ENCODE measurements at regions not wholly inside any gene's neighbourhood (a gene's known extent, or its start where the extent isn't known, plus 50 kb on each side); places are given as distances from the start of the nearest gene placed in this dataset.

- TF ChIP-seq IRF3 (IDR thresholded peaks at IDR 0.05; ENCODE audit: low read depth, low read length) = no peak
- no peak for TF ChIP-seq TAF1 (IDR thresholded peaks at IDR 0.05; ENCODE audit: borderline replicate concordance, low read depth, low read length)
- no peak for TF ChIP-seq CTCF (IDR thresholded peaks at IDR 0.05)
- no peak for TF ChIP-seq POLR2AphosphoS5 (IDR thresholded peaks at IDR 0.05; ENCODE audit: low read depth, low read length)
- no peak for TF ChIP-seq EZH2phosphoT487 (IDR thresholded peaks at IDR 0.05; ENCODE audit: borderline replicate concordance, low read depth)
- TF ChIP-seq ZBTB33 (IDR thresholded peaks at IDR 0.05; ENCODE audit: borderline replicate concordance, low read depth) = no peak
- TF ChIP-seq NRF1 (IDR thresholded peaks at IDR 0.05; ENCODE audit: low read depth, low read length) = no peak
- no peak for TF ChIP-seq TEAD4 (IDR thresholded peaks at IDR 0.05; ENCODE audit: borderline replicate concordance, insufficient read depth)
Observed at GRCh38 chr1:68955424-68955823, 458.5 kb upstream of the DEPDC1 start.

Data from SK-N-SH (cell line).